Chondrocyte (in vitro differentiated cells): ENCODE measurements at regions not wholly inside any gene's neighbourhood (a gene's known extent, or its start where the extent isn't known, plus 50 kb on each side); places are given as distances from the start of the nearest gene placed in this dataset.

ENCODE experiments used
- DNase-seq: peaks from one replicate; pipeline ENCODE4 v3.0.0; 2021; ENCODE audit warnings: mixed read lengths, low spot score
- H3K27ac Mint-ChIP-seq: one replicate; pipeline ENCODE4 v1.8.0; 2021; ENCODE audit warnings: mild to moderate bottlenecking, moderate library complexity, mixed read lengths; ENCODE audit not compliant: unreplicated experiment
- H3K27me3 Mint-ChIP-seq: 2 replicates; pipeline ENCODE4 v1.8.0; 2021; ENCODE audit warnings: low read depth, mixed read lengths
- H3K36me3 Mint-ChIP-seq: 2 replicates; pipeline ENCODE4 v1.8.0; 2021; ENCODE audit warnings: low read depth, mixed read lengths
- H3K4me1 Mint-ChIP-seq: 2 replicates; pipeline ENCODE4 v1.8.0; 2021; ENCODE audit warnings: low read depth, mild to moderate bottlenecking, mixed read lengths
- H3K4me3 Mint-ChIP-seq: one replicate; pipeline ENCODE4 v1.8.0; 2021; ENCODE audit warnings: mild to moderate bottlenecking, moderate library complexity, mixed read lengths; ENCODE audit not compliant: unreplicated experiment
- H3K9me3 Mint-ChIP-seq: 2 replicates; pipeline ENCODE4 v1.8.0; 2021; ENCODE audit warnings: low read depth, mixed read lengths
- TF ChIP-seq, protein P1 (sequence below): fragments of 200-600 bp; sonication (generic); IDR thresholded peaks from 2 replicates; pipeline ENCODE4 v1.5.0; 2021; ENCODE audit warnings: antibody characterized with exemption, mild to moderate bottlenecking, moderate library complexity

DNA sequence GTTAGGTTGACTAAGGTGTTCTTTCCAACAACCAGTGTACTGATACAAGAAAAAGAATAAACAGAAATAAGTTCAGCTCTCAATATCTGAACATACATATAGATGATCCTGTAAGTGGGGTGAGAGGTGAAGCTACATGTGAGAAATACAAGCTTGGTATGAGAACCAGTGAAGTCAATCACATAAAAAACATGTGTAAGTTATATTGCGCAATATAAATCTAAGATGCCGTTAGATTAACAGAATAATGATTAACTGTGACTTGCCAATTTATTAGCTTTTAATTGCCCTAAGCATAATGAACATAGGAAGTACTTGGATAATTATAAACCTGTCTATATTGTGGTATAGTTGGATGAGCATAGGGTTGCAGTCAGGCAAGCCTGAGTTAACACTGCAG, 1597.1 kb upstream of the GOT2 start:
- H3K27ac Mint-ChIP-seq = no peak overlapping the region
- peaks cover 7% of the 10 kb centered on the region for H3K9me3 Mint-ChIP-seq
- H3K4me1 Mint-ChIP-seq = no peaks in the 10 kb centered on the region
- H3K36me3 Mint-ChIP-seq = no peaks in the 10 kb centered on the region
- no peaks in the 10 kb centered on the region for H3K27me3 Mint-ChIP-seq
- H3K4me3 Mint-ChIP-seq = no peak overlapping the region
- no peak for DNase-seq
- TF ChIP-seq, protein P1, sequence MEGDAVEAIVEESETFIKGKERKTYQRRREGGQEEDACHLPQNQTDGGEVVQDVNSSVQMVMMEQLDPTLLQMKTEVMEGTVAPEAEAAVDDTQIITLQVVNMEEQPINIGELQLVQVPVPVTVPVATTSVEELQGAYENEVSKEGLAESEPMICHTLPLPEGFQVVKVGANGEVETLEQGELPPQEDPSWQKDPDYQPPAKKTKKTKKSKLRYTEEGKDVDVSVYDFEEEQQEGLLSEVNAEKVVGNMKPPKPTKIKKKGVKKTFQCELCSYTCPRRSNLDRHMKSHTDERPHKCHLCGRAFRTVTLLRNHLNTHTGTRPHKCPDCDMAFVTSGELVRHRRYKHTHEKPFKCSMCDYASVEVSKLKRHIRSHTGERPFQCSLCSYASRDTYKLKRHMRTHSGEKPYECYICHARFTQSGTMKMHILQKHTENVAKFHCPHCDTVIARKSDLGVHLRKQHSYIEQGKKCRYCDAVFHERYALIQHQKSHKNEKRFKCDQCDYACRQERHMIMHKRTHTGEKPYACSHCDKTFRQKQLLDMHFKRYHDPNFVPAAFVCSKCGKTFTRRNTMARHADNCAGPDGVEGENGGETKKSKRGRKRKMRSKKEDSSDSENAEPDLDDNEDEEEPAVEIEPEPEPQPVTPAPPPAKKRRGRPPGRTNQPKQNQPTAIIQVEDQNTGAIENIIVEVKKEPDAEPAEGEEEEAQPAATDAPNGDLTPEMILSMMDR = no peak

DNA sequence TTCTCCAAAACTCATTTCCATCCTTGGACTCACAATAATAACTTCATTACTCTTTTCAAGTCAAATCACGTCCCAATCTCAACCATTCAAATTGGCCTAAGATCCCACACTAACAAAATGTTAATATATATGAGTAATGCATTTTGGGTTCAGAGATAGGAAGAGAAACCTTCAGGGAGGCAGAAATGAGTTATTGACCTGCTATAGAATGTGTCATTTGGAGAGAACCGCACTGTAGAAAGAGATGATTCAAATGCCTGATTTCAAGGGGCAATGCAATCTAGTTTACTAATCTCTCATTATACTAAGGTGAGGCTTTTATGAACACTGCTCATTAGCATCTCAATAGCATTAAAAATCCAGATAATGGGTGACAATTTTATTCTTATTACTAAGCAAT, 1595.0 kb upstream of the GOT2 start:
- Mint-ChIP-seq H3K9me3 (peaks cover 6% of the 10 kb centered on the region), H3K27me3 (no peaks in the 10 kb centered on the region)

DNA sequence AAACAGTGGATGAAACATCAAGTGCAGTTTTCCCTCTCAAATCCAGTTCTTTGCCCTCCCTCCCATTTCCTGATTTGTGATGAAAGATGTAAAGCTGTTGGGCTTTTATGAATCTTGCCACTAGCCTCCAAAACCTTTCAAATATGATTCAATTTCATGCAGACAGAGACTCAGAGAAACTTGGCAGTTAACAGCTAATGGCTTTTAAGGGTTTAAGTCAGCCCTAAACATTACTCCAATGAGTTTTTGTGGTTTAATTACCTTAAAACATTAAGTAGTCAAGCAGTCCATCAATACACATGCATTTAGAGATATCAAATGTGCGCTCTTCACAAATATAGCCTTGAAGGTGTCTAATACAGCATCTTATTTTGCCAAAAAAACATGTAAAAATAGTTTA, 1594.0 kb upstream of the GOT2 start:
- DNase-seq = no peak
- no peak overlapping the region for H3K27ac Mint-ChIP-seq
- H3K4me1 Mint-ChIP-seq = no peaks in the 10 kb centered on the region
- H3K9me3 Mint-ChIP-seq = peaks cover 6% of the 10 kb centered on the region
- H3K36me3 Mint-ChIP-seq = no peaks in the 10 kb centered on the region
- no peaks in the 10 kb centered on the region for H3K27me3 Mint-ChIP-seq
- no peak overlapping the region for H3K4me3 Mint-ChIP-seq
- TF ChIP-seq, protein P1 = no peak

More for the DNA sequence above, 1595.0 kb upstream of the GOT2 start:
- Mint-ChIP-seq H3K4me1 (no peaks in the 10 kb centered on the region), H3K36me3 (no peaks in the 10 kb centered on the region), H3K27ac (no peak overlapping the region), H3K4me3 (no peak overlapping the region)
- TF ChIP-seq, protein P1 = no peak
- no peak for DNase-seq

DNA sequence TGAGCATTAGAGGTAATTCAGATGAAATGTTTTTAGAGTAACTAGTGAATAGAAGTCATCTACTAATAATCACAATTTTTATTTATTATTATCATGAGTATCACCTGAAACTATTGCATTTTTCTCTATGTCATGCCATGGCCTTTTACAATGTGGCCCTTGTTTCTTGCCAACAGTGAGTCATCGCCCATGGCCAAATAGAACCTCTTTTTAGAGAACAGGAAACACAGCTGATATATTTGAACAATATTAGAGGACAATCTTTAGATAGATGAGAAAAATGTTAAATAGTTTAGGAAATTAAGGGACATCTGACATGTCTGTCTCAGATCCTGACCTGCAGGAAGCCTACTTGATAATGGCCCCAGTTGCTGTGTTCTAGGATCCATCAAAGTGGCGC, 1584.4 kb upstream of the GOT2 start:
- peaks cover 2% of the 10 kb centered on the region for H3K27me3 Mint-ChIP-seq
- DNase-seq = no peak
- H3K4me1 Mint-ChIP-seq = no peaks in the 10 kb centered on the region
- H3K36me3 Mint-ChIP-seq = no peaks in the 10 kb centered on the region
- H3K27ac Mint-ChIP-seq = no peak overlapping the region
- no peak overlapping the region for H3K4me3 Mint-ChIP-seq
- TF ChIP-seq, protein P1 = no peak
- peaks cover 3% of the 10 kb centered on the region for H3K9me3 Mint-ChIP-seq

DNA sequence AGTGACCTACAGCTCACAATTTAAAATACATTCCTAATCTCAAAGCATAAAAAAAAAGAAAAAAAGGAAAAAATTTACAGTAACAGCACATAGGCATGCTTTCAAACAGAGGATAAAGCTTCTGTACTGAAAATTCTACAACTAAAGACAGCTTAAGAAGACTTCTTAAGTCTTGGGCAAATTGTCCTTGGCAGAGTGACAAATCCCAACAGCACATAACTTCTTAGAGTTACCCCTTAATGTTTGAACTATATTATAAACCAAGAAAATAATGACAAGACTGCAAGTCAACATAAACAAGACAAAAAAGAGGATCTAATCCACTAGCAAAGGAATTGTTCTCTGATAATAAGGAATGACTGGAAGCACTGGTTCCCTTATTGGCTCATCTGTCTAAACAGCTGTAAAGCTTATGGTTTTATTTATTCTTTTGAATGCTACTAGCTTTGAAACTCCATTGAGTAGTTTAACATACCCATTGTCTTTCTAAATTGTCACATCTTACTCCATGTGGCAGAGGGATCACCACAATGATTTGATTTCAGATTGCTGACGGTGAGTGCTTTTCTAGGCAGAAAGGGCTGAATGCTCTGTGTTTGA, 1576.8 kb upstream of the GOT2 start:
- no peaks in the 10 kb centered on the region for H3K4me1 Mint-ChIP-seq
- H3K4me3 Mint-ChIP-seq = no peak overlapping the region
- H3K9me3 Mint-ChIP-seq = peaks cover 3% of the 10 kb centered on the region
- H3K27ac Mint-ChIP-seq = no peak overlapping the region
- peaks cover 3% of the 10 kb centered on the region for H3K27me3 Mint-ChIP-seq
- no peak for DNase-seq
- TF ChIP-seq, protein P1 = no peak
- no peaks in the 10 kb centered on the region for H3K36me3 Mint-ChIP-seq
